ENCODE measurements at regions not wholly inside any gene's neighbourhood (a gene's known extent, or its start where the extent isn't known, plus 50 kb on each side); places are given as distances from the start of the nearest gene placed in this dataset.
A peak's percentile ranks its signal among the peaks of the same experiment; 100 is the strongest.

- no peak for DNase-seq
Observed at GRCh38 chr6:43970068-43970912, 157.0 kb downstream of the MRPL14 start.

- DNase-seq = no peak
Observed at GRCh38 chr6:43969158-43969981, 157.9 kb downstream of the MRPL14 start.

GRCh38 chr6:43968110-43968965 lies 158.9 kb downstream of the MRPL14 start:
- DNase-seq = no peak

- DNase-seq = no peak
Observed at GRCh38 chr6:43967719-43968091, 159.5 kb downstream of the MRPL14 start.

- DNase-seq = no peak
Observed at GRCh38 chr6:43966853-43967718, 160.2 kb downstream of the MRPL14 start.

GRCh38 chr6:43966374-43966658 lies 160.9 kb downstream of the MRPL14 start:
- DNase-seq = peak in 2 of 58 donors; percentile 27 to 29

- no peak for DNase-seq
Observed at GRCh38 chr6:43965628-43966373, 161.5 kb downstream of the MRPL14 start.

- no peak for DNase-seq
Observed at GRCh38 chr6:43964659-43965570, 162.3 kb downstream of the MRPL14 start.

GRCh38 chr6:43963877-43964658 lies 163.2 kb downstream of the MRPL14 start:
- no peak for DNase-seq

- DNase-seq = no peak
Observed at GRCh38 chr6:43963203-43963602, 164.0 kb downstream of the MRPL14 start.

GRCh38 chr6:43962458-43962857 lies 164.8 kb downstream of the MRPL14 start:
- DNase-seq = no peak

- DNase-seq = no peak
Observed at GRCh38 chr6:43957273-43957672, 170.0 kb downstream of the MRPL14 start.

GRCh38 chr6:43956478-43956877 lies 170.8 kb downstream of the MRPL14 start:
- no peak for DNase-seq

- no peak for DNase-seq
Observed at GRCh38 chr6:43954311-43955131, 172.7 kb downstream of the MRPL14 start.

- DNase-seq = no peak
Observed at GRCh38 chr6:43953794-43954310, 173.4 kb downstream of the MRPL14 start.

GRCh38 chr6:43953256-43953655 lies 174.0 kb downstream of the MRPL14 start:
- no peak for DNase-seq

- DNase-seq = no peak
Observed at GRCh38 chr6:43952746-43953145, 174.5 kb downstream of the MRPL14 start.
